22Rv1 (cell line): ENCODE measurements at regions not wholly inside any gene's neighbourhood (a gene's known extent, or its start where the extent isn't known, plus 50 kb on each side); places are given as distances from the start of the nearest gene placed in this dataset.

Experiments
- CTCF ChIP-seq: fragments of 450-650 bp; IDR thresholded peaks from 2 replicates; pipeline ENCODE4 v1.5.1; 2017; ENCODE audit warnings: mild to moderate bottlenecking
- ZFX ChIP-seq: fragments of 450-650 bp; IDR thresholded peaks from 2 replicates; pipeline ENCODE4 v1.6.1; 2017; ENCODE audit warnings: antibody characterized with exemption, borderline replicate concordance

GRCh38 chr19:34044021-34044420 lies 128.3 kb upstream of the LSM14A start:
- TF ChIP-seq CTCF (no peak), ZFX (no peak)
